Osteocyte (in vitro differentiated cells): ENCODE measurements at regions not wholly inside any gene's neighbourhood (a gene's known extent, or its start where the extent isn't known, plus 50 kb on each side); places are given as distances from the start of the nearest gene placed in this dataset.

Source experiments
- DNase-seq: peaks from one replicate; pipeline ENCODE4 v3.0.0; 2021; ENCODE audit warnings: mixed read lengths; ENCODE audit not compliant: unreplicated experiment; ENCODE audit errors: extremely low spot score
- H3K27ac Mint-ChIP-seq: one replicate; pipeline ENCODE4 v1.8.0; 2021; ENCODE audit warnings: mild to moderate bottlenecking, mixed read lengths; ENCODE audit not compliant: unreplicated experiment
- H3K27me3 Mint-ChIP-seq: one replicate; pipeline ENCODE4 v1.8.0; 2021; ENCODE audit warnings: mixed read lengths; ENCODE audit not compliant: unreplicated experiment
- H3K36me3 Mint-ChIP-seq: one replicate; pipeline ENCODE4 v1.8.0; 2021; ENCODE audit warnings: mixed read lengths; ENCODE audit not compliant: unreplicated experiment
- H3K4me1 Mint-ChIP-seq: one replicate; pipeline ENCODE4 v1.8.0; 2021; ENCODE audit warnings: mixed read lengths; ENCODE audit not compliant: unreplicated experiment
- H3K4me3 Mint-ChIP-seq: one replicate; pipeline ENCODE4 v1.8.0; 2021; ENCODE audit warnings: mild to moderate bottlenecking, moderate library complexity, mixed read lengths; ENCODE audit not compliant: unreplicated experiment
- H3K9me3 Mint-ChIP-seq: one replicate; pipeline ENCODE4 v1.8.0; 2021; ENCODE audit warnings: mixed read lengths; ENCODE audit not compliant: unreplicated experiment
- TF ChIP-seq, protein P1 (sequence below): fragments of 200-600 bp; sonication (generic); IDR thresholded peaks from 2 replicates; pipeline ENCODE4 v1.5.0; 2021; ENCODE audit warnings: antibody characterized with exemption, mild to moderate bottlenecking, moderate library complexity

DNA sequence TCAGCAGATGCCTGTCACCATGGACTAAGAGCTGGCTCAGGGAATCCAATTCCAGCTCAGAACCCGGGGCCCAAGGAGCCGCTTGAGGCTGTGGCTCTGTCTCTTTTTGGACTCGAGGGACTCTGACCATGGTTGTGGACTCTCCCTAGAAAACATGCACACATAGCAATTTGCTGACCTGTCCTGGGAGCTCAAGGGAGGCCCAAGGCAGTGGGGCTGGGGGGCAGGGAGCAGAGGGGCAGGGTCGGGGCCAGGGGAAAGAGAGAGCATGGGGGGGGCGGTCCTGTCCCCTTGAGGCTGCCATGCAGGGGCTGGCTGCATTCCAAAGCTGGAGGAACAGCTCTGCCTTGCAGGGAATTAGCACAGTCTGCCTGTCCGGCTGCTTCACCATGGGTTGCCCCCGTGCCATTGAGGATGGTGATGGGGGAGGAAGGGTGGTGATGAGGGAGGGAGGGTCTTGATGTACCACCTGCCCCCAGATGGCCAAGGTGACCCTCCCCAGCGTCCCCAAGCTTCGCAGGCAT is 190.1 kb downstream of the GOLGA6L6 start:
- Mint-ChIP-seq H3K4me1 (no peaks in the 10 kb centered on the region), H3K9me3 (peaks cover 32% of the 10 kb centered on the region)

DNA sequence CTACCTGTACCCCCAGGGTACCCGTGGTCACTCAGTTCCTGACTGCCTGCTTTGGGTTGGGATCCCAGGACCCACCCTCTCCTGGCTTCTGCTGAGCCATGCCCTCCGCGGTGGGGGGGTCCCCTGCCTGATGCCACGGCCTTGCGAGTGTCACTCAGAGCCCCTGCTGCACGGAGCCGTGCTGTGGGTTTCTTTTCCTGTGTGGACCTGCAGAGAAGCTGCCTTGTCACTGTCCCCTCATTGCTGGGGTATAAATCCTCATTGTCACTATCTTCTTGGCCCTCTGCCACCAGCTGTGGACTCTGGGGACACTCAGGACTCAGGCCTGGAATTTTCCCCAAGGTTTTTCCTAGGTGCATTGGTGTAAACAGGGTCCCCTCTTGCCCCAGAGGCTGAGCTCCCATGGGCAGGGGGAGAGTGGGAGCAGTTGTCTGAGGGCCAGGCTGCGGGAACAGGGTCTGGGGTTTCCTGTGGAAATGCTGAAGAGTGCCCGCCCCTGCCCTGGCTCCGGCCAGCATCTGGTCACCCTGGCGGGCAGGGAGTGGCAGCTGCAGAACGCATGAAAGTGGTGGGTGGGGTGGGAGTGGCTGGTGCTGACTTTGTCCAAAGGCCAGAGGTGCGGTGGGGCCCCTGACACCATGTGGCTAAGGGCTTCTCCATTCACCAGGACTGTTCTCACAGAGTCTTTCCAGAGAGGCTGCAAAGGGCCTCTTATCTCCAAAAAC is 191.7 kb downstream of the GOLGA6L6 start:
- H3K4me3 Mint-ChIP-seq, result no peak overlapping the region
- H3K36me3 Mint-ChIP-seq, result peaks cover 3% of the 10 kb centered on the region
- H3K4me1 Mint-ChIP-seq, result no peaks in the 10 kb centered on the region
- peak; percentile 92 for DNase-seq
- TF ChIP-seq, protein P1, sequence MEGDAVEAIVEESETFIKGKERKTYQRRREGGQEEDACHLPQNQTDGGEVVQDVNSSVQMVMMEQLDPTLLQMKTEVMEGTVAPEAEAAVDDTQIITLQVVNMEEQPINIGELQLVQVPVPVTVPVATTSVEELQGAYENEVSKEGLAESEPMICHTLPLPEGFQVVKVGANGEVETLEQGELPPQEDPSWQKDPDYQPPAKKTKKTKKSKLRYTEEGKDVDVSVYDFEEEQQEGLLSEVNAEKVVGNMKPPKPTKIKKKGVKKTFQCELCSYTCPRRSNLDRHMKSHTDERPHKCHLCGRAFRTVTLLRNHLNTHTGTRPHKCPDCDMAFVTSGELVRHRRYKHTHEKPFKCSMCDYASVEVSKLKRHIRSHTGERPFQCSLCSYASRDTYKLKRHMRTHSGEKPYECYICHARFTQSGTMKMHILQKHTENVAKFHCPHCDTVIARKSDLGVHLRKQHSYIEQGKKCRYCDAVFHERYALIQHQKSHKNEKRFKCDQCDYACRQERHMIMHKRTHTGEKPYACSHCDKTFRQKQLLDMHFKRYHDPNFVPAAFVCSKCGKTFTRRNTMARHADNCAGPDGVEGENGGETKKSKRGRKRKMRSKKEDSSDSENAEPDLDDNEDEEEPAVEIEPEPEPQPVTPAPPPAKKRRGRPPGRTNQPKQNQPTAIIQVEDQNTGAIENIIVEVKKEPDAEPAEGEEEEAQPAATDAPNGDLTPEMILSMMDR, result no peak
- no peaks in the 10 kb centered on the region for H3K27me3 Mint-ChIP-seq
- H3K9me3 Mint-ChIP-seq, result peaks cover 25% of the 10 kb centered on the region
- no peak overlapping the region for H3K27ac Mint-ChIP-seq

More for the DNA sequence above, 190.1 kb downstream of the GOLGA6L6 start:
- DNase-seq, result no peak
- Mint-ChIP-seq H3K36me3 (peaks cover 3% of the 10 kb centered on the region), H3K4me3 (no peak overlapping the region), H3K27ac (no peak overlapping the region), H3K27me3 (no peaks in the 10 kb centered on the region)
- TF ChIP-seq, protein P1, result no peak

DNA sequence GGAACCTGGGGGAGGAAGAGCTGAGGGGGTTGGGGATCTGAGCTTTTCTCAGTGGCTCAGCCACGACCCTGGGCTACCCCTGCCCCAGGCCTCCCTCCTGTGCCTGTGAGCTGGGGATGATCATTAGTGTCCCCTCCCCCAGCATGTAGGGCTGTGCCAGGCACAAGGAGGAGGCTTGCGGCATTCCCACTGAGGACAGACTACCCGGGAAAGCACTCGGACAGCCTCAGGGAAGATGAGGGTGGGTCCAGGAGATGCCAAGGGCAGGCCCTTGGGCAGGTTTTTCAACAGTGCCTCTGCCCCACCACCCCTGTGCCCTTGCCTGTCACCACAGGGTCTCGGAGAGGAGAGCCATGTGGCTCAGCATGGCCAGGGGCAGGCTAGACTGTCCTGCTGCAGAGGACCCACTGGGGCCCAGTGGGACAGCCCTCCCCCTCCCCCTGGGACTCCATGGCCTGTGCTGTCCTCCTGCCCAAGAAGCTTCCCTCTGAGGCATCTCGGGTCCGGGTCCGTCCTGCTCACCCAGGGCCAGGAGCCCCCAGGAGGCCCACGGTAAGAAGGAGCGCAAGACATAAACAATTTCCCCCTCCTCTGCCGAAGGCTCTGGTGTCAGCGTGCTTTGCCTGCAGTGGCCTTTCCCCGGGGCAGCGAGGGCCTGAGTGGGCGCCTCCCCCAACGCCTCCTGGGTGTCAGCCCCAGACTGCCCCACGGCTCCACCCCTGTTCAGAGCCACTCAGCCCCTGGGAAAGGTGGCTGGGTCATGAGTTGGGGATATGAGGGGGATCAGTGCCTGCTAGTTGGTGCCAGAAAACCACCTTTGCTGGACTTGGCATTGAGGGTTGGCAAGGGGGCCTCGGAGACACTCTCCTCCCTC is 192.5 kb downstream of the GOLGA6L6 start:
- H3K4me3 Mint-ChIP-seq, result no peak overlapping the region
- TF ChIP-seq, protein P1, result no peak
- H3K27me3 Mint-ChIP-seq, result no peaks in the 10 kb centered on the region
- H3K36me3 Mint-ChIP-seq, result peaks cover 3% of the 10 kb centered on the region
- H3K27ac Mint-ChIP-seq, result no peak overlapping the region
- H3K9me3 Mint-ChIP-seq, result peaks cover 25% of the 10 kb centered on the region
- peak; percentile 95 for DNase-seq
- H3K4me1 Mint-ChIP-seq, result no peaks in the 10 kb centered on the region

DNA sequence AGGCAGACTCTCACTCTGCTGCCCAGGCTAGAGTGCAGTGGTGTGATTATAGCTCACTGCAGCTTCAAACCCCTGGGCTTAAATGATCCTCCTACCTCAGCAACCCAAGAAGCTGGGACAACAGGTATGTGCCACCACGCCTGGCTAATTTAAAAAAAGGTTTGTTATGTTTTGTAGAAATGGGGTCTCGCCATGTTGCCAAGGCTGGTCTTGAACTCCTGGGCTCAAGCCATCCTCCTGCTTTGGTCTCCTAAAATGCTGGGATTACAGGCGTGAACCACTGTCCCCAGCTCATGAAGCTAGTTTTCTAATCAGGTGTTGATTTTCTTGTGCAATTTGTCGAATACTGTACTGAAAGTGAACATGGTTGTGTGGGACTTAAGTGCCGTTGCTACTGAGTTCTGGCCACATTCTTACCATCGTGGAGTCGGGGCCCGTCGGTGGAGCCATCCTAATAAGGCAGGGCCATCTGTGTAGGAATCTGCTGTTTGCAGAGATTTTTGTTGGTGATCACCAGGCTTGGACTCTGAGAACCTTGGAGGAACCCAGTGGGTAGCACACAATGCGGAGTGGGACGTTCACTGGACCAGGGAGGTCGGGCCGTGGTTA is 193.2 kb downstream of the GOLGA6L6 start:
- peaks cover 3% of the 10 kb centered on the region for H3K36me3 Mint-ChIP-seq
- no peaks in the 10 kb centered on the region for H3K27me3 Mint-ChIP-seq
- H3K27ac Mint-ChIP-seq, result no peak overlapping the region
- H3K9me3 Mint-ChIP-seq, result peaks cover 25% of the 10 kb centered on the region
- H3K4me1 Mint-ChIP-seq, result no peaks in the 10 kb centered on the region
- DNase-seq, result no peak
- TF ChIP-seq, protein P1, result no peak
- no peak overlapping the region for H3K4me3 Mint-ChIP-seq
